Thyroid gland (tissue), 4 donors: ENCODE measurements at regions not wholly inside any gene's neighbourhood (a gene's known extent, or its start where the extent isn't known, plus 50 kb on each side); places are given as distances from the start of the nearest gene placed in this dataset.

Source experiments
- DNase-seq, 2 donors: peaks; one replicate each; pipeline ENCODE4 v3.0.0-alpha.2; 2019
- H3K27ac ChIP-seq, 3 donors: fragments of 200-600 bp; sonication (generic); 1 replicate in 2 of 3; 2 replicates in 1 of 3; pipeline ENCODE4 v1.5.1; 2016 to 2019; ENCODE audit warnings: mild to moderate bottlenecking in 1 of 3, moderate library complexity in 1 of 3
- H3K27me3 ChIP-seq: fragments of 200-600 bp; sonication (generic); one replicate; pipeline ENCODE4 v1.5.1; 2019
- H3K36me3 ChIP-seq, 2 donors: fragments of 200-600 bp; sonication (generic); one replicate each; pipeline ENCODE4 v1.5.1; 2016 to 2019
- H3K4me1 ChIP-seq, 2 donors: fragments of 200-600 bp; sonication (generic); one replicate each; pipeline ENCODE4 v1.5.1; 2017 to 2019
- H3K4me3 ChIP-seq, 3 donors: fragments of 200-600 bp; sonication (generic); replicated peaks in 1 of 3; 1 replicate in 2 of 3; 2 replicates in 1 of 3; pipeline ENCODE4 v1.5.1; 2016; ENCODE audit warnings: mild to moderate bottlenecking in 1 of 3
- H3K9me3 ChIP-seq: fragments of 200-600 bp; sonication (generic); one replicate; pipeline ENCODE4 v1.5.1; 2017
- CTCF ChIP-seq, 6 experiments: fragments of 200-600 bp in 3 of 6; fragments of 450-650 bp in 3 of 6; sonication (generic) in 3 of 6; IDR thresholded peaks; one replicate each; pipeline ENCODE4 v1.5.1; 2016 to 2019; ENCODE audit warnings: antibody characterized with exemption in 6 of 6, mild to moderate bottlenecking in 2 of 6, inconsistent platforms in 1 of 6, moderate library complexity in 1 of 6
- POLR2A ChIP-seq, 2 donors: fragments of 450-650 bp; IDR thresholded peaks; one replicate each; pipeline ENCODE4 v1.6.1; 2017; ENCODE audit warnings: antibody characterized with exemption in 2 of 2, mild to moderate bottlenecking in 2 of 2, moderate library complexity in 1 of 2
- WGBS, 2 donors: methylation state at CpG; one replicate each; pipeline ENCODE4 v1.1.5; 2017; 5-methylcytosine and 5-hydroxymethylcytosine counted together
- intact Hi-C: fragments of 100-400 bp; cut with DNase I; formaldehyde crosslinking; loops from one replicate; pipeline ENCODE4 v1.15.1; 2023

GRCh38 chr11:109553284-109553683 is 131.3 kb downstream of the C11orf87 start:
- DNase-seq, result no peak
- no peak overlapping the region for H3K4me3 ChIP-seq

GRCh38 chr11:109554951-109555350 is 133.0 kb downstream of the C11orf87 start:
- Histone ChIP-seq H3K4me3 (no peak overlapping the region), H3K27ac (no peak overlapping the region), H3K36me3 (no peaks in the 10 kb centered on the region), H3K4me1 (no peaks in the 10 kb centered on the region), H3K9me3 (no peaks in the 10 kb centered on the region), H3K27me3 (no peaks in the 10 kb centered on the region)
- TF ChIP-seq POLR2A (IDR thresholded peaks at IDR 0.05) (no peak), CTCF (IDR thresholded peaks at IDR 0.05) (no peak)
- intact Hi-C loops, result no loop called here
- DNase-seq, result no peak

More at GRCh38 chr11:109553284-109553683, 131.3 kb downstream of the C11orf87 start:
- Histone ChIP-seq H3K27ac (no peak overlapping the region), H3K27me3 (no peaks in the 10 kb centered on the region), H3K36me3 (no peaks in the 10 kb centered on the region), H3K9me3 (no peaks in the 10 kb centered on the region), H3K4me1 (no peaks in the 10 kb centered on the region)
- intact Hi-C loops, result no loop called here
- no peak for TF ChIP-seq POLR2A (IDR thresholded peaks at IDR 0.05)
- TF ChIP-seq CTCF (IDR thresholded peaks at IDR 0.05), result no peak
- 92 to 93% methylated on average over 1 of the region's 1 CpG for WGBS, 2 donors

GRCh38 chr11:109564241-109564640 is 142.3 kb downstream of the C11orf87 start:
- no peak for TF ChIP-seq CTCF (IDR thresholded peaks at IDR 0.05)
- TF ChIP-seq POLR2A (IDR thresholded peaks at IDR 0.05), result no peak
- no peaks in the 10 kb centered on the region for H3K36me3 ChIP-seq
- WGBS, 2 donors, result 82 to 83% methylated on average over 1 of the region's 1 CpG
- intact Hi-C loops, result no loop called here
- H3K4me1 ChIP-seq, result no peaks in the 10 kb centered on the region
- H3K27ac ChIP-seq, result no peak overlapping the region
- no peak for DNase-seq
- no peaks in the 10 kb centered on the region for H3K27me3 ChIP-seq
- H3K9me3 ChIP-seq, result no peaks in the 10 kb centered on the region
- no peak overlapping the region for H3K4me3 ChIP-seq

GRCh38 chr11:109582470-109582869 is 160.5 kb downstream of the C11orf87 start:
- H3K27me3 ChIP-seq, result no peaks in the 10 kb centered on the region
- intact Hi-C loops, result no loop called here
- WGBS, 2 donors, result 37 to 53% methylated on average over 6 of the region's 6 CpGs
- no peak for DNase-seq
- no peak overlapping the region for H3K27ac ChIP-seq
- no peaks in the 10 kb centered on the region for H3K36me3 ChIP-seq
- no peak for TF ChIP-seq CTCF (IDR thresholded peaks at IDR 0.05)
- TF ChIP-seq POLR2A (IDR thresholded peaks at IDR 0.05), result no peak
- H3K9me3 ChIP-seq, result no peaks in the 10 kb centered on the region
- H3K4me3 ChIP-seq, result no peak overlapping the region
- no peaks in the 10 kb centered on the region for H3K4me1 ChIP-seq

GRCh38 chr11:109584001-109584972 is 162.3 kb downstream of the C11orf87 start:
- Histone ChIP-seq H3K4me1 (no peaks in the 10 kb centered on the region), H3K36me3 (no peaks in the 10 kb centered on the region), H3K9me3 (no peaks in the 10 kb centered on the region), H3K4me3 (no peak overlapping the region), H3K27me3 (no peaks in the 10 kb centered on the region), H3K27ac (no peak overlapping the region)
- no peak for DNase-seq
- 82 to 90% methylated on average over 1 of the region's 1 CpG for WGBS, 2 donors
- intact Hi-C loops, result no loop called here
- TF ChIP-seq POLR2A (IDR thresholded peaks at IDR 0.05), result no peak
- TF ChIP-seq CTCF (IDR thresholded peaks at IDR 0.05), result no peak
